HEK293T (cell line): ENCODE measurements at regions not wholly inside any gene's neighbourhood (a gene's known extent, or its start where the extent isn't known, plus 50 kb on each side); places are given as distances from the start of the nearest gene placed in this dataset.

Source experiments
- ARNT ChIP-seq: fragments of 450-650 bp; IDR thresholded peaks from 2 replicates; pipeline ENCODE4 v1.6.1; 2017; ENCODE audit warnings: mild to moderate bottlenecking
- BHLHE40 ChIP-seq: fragments of 450-650 bp; IDR thresholded peaks from 2 replicates; pipeline ENCODE4 v1.6.1; 2016; ENCODE audit warnings: mild to moderate bottlenecking, moderate library complexity, borderline replicate concordance
- CTBP1 ChIP-seq: fragments of 450-650 bp; IDR thresholded peaks from 2 replicates; pipeline ENCODE4 v1.6.1; 2016; ENCODE audit warnings: borderline replicate concordance
- ELF4 ChIP-seq: fragments of 450-650 bp; IDR thresholded peaks from 2 replicates; pipeline ENCODE4 v1.6.1; 2017; ENCODE audit warnings: antibody characterized with exemption
- FOXA1 ChIP-seq: fragments of 450-650 bp; IDR thresholded peaks from 2 replicates; pipeline ENCODE4 v1.6.1; 2016; ENCODE audit warnings: mild to moderate bottlenecking
- FOXK2 ChIP-seq: fragments of 450-650 bp; IDR thresholded peaks from 2 replicates; pipeline ENCODE4 v1.6.1; 2016; ENCODE audit warnings: mild to moderate bottlenecking
- FOXM1 ChIP-seq: fragments of 450-650 bp; IDR thresholded peaks from 2 replicates; pipeline ENCODE4 v1.6.1; 2017; ENCODE audit warnings: mild to moderate bottlenecking, borderline replicate concordance
- SP1 ChIP-seq: fragments of 450-650 bp; IDR thresholded peaks from 2 replicates; pipeline ENCODE4 v1.6.1; 2017
- SUZ12 ChIP-seq: fragments of 450-650 bp; IDR thresholded peaks from 2 replicates; pipeline ENCODE4 v1.6.1; 2016; ENCODE audit warnings: mild to moderate bottlenecking
- TARDBP ChIP-seq: fragments of 450-650 bp; IDR thresholded peaks from 2 replicates; pipeline ENCODE4 v1.6.1; 2016

DNA sequence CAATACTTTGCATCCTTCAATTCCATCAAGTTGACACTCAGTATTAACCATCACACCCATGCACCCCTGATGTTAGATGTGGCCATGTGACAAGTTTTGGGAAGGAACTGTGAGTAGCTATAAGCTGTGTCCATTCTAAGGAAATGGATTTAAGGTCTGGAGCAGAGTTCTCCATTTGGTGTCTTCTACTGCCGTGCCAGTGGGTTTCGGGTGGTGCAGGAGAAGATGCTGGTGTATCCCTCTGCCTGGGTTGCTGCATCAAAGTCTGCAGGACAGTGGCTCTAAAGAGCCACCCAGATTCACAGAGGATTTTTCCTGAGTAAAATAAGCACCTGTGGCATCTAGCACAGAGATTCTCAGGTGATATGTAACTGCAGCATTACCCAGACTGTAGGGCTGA, 105.7 kb upstream of the IRS2 start:
- no peak for TF ChIP-seq ARNT
- no peak for TF ChIP-seq CTBP1
- TF ChIP-seq FOXK2, result no peak
- no peak for TF ChIP-seq SP1
- no peak for TF ChIP-seq TARDBP
- TF ChIP-seq SUZ12, result no peak
- TF ChIP-seq BHLHE40, result no peak
- TF ChIP-seq FOXA1, result no peak
- TF ChIP-seq ELF4, result no peak
- TF ChIP-seq FOXM1, result no peak
